Ectodermal cell (in vitro differentiated cells): ENCODE measurements at regions not wholly inside any gene's neighbourhood (a gene's known extent, or its start where the extent isn't known, plus 50 kb on each side); places are given as distances from the start of the nearest gene placed in this dataset.

ENCODE experiments used
- H3K27ac ChIP-seq: 2 replicates; pipeline ENCODE4 v1.7.0; 2013; ENCODE audit warnings: mild to moderate bottlenecking, low read depth, low read length; ENCODE audit not compliant: insufficient read depth, poor library complexity, severe bottlenecking
- H3K27me3 ChIP-seq: 2 replicates; pipeline ENCODE4 v1.7.0; 2013; ENCODE audit warnings: mild to moderate bottlenecking, low read length; ENCODE audit not compliant: insufficient read depth, control insufficient read depth, poor library complexity, severe bottlenecking
- H3K36me3 ChIP-seq: one replicate; pipeline ENCODE4 v1.7.0; 2013; ENCODE audit warnings: low read length; ENCODE audit not compliant: control insufficient read depth, insufficient read depth
- H3K4me1 ChIP-seq: one replicate; pipeline ENCODE4 v1.7.0; 2013; ENCODE audit warnings: low read length; ENCODE audit not compliant: control insufficient read depth, insufficient read depth
- H3K4me3 ChIP-seq: 2 replicates; pipeline ENCODE4 v1.7.0; 2013; ENCODE audit warnings: low read depth, low read length, control low read depth; ENCODE audit not compliant: insufficient read depth
- H3K9me3 ChIP-seq: 2 replicates; pipeline ENCODE4 v1.7.0; 2013; ENCODE audit warnings: mild to moderate bottlenecking, low read length, moderate library complexity; ENCODE audit not compliant: control insufficient read depth
- WGBS, 2 experiments: methylation state at CpG; one replicate each; pipeline ENCODE4 v1.1.7; 2013; ENCODE audit warnings: missing lambda C conversion rate in 2 of 2; 5-methylcytosine and 5-hydroxymethylcytosine counted together

GRCh38 chr7:131090188-131090587, 237.5 kb upstream of the MKLN1 start:
- Histone ChIP-seq H3K4me3 (no peak overlapping the region), H3K4me1 (no peaks in the 10 kb centered on the region), H3K27ac (no peak overlapping the region), H3K27me3 (no peaks in the 10 kb centered on the region), H3K36me3 (no peaks in the 10 kb centered on the region), H3K9me3 (no peaks in the 10 kb centered on the region)
- 90 to 100% methylated on average over 1 to 2 of the region's 2 CpGs for WGBS, 2 experiments

GRCh38 chr7:131090886-131091692, 236.6 kb upstream of the MKLN1 start:
- H3K27ac ChIP-seq = no peak overlapping the region
- H3K36me3 ChIP-seq = no peaks in the 10 kb centered on the region
- WGBS, 2 experiments = 41 to 44% methylated on average over 7 of the region's 7 CpGs
- H3K9me3 ChIP-seq = no peaks in the 10 kb centered on the region
- no peaks in the 10 kb centered on the region for H3K4me1 ChIP-seq
- no peak overlapping the region for H3K4me3 ChIP-seq
- no peaks in the 10 kb centered on the region for H3K27me3 ChIP-seq

- H3K9me3 ChIP-seq = no peaks in the 10 kb centered on the region
- WGBS, 2 experiments = 94 to 95% methylated on average over 11 of the region's 11 CpGs
- H3K27ac ChIP-seq = no peak overlapping the region
- no peaks in the 10 kb centered on the region for H3K4me1 ChIP-seq
- no peak overlapping the region for H3K4me3 ChIP-seq
- H3K36me3 ChIP-seq = no peaks in the 10 kb centered on the region
- no peaks in the 10 kb centered on the region for H3K27me3 ChIP-seq
Observed at GRCh38 chr7:131094685-131095084, 233.0 kb upstream of the MKLN1 start.

- H3K9me3 ChIP-seq = no peaks in the 10 kb centered on the region
- H3K27me3 ChIP-seq = no peaks in the 10 kb centered on the region
- no peak overlapping the region for H3K27ac ChIP-seq
- H3K4me1 ChIP-seq = no peaks in the 10 kb centered on the region
- 88 to 94% methylated on average over 7 of the region's 7 CpGs for WGBS, 2 experiments
- H3K4me3 ChIP-seq = no peak overlapping the region
- no peaks in the 10 kb centered on the region for H3K36me3 ChIP-seq
Observed at GRCh38 chr7:131095346-131095745, 232.3 kb upstream of the MKLN1 start.

GRCh38 chr7:131096267-131096927, 231.3 kb upstream of the MKLN1 start:
- H3K4me1 ChIP-seq = no peaks in the 10 kb centered on the region
- H3K36me3 ChIP-seq = no peaks in the 10 kb centered on the region

GRCh38 chr7:131097662-131098376, 229.9 kb upstream of the MKLN1 start:
- Histone ChIP-seq H3K4me3 (no peak overlapping the region), H3K9me3 (no peaks in the 10 kb centered on the region), H3K36me3 (no peaks in the 10 kb centered on the region), H3K27me3 (no peaks in the 10 kb centered on the region), H3K4me1 (no peaks in the 10 kb centered on the region), H3K27ac (no peak overlapping the region)
- WGBS, 2 experiments = 87 to 88% methylated on average over 13 of the region's 13 CpGs

More at GRCh38 chr7:131096267-131096927, 231.3 kb upstream of the MKLN1 start:
- H3K27me3 ChIP-seq = no peaks in the 10 kb centered on the region
- no peak overlapping the region for H3K27ac ChIP-seq
- H3K9me3 ChIP-seq = no peaks in the 10 kb centered on the region
- H3K4me3 ChIP-seq = no peak overlapping the region
- 93 to 94% methylated on average over 7 of the region's 7 CpGs for WGBS, 2 experiments

GRCh38 chr7:131098527-131098926, 229.1 kb upstream of the MKLN1 start:
- Histone ChIP-seq H3K9me3 (no peaks in the 10 kb centered on the region), H3K4me3 (no peak overlapping the region), H3K4me1 (no peaks in the 10 kb centered on the region), H3K27ac (no peak overlapping the region), H3K27me3 (no peaks in the 10 kb centered on the region), H3K36me3 (no peaks in the 10 kb centered on the region)
- 90 to 91% methylated on average over 3 of the region's 3 CpGs for WGBS, 2 experiments

- WGBS, 2 experiments = 93 to 96% methylated on average over 10 of the region's 10 CpGs
- H3K27ac ChIP-seq = no peak overlapping the region
- no peak overlapping the region for H3K4me3 ChIP-seq
- H3K27me3 ChIP-seq = peaks cover 11% of the 10 kb centered on the region
- no peaks in the 10 kb centered on the region for H3K36me3 ChIP-seq
- H3K9me3 ChIP-seq = no peaks in the 10 kb centered on the region
- no peaks in the 10 kb centered on the region for H3K4me1 ChIP-seq
Observed at GRCh38 chr7:131100357-131101054, 227.2 kb upstream of the MKLN1 start.

- no peaks in the 10 kb centered on the region for H3K9me3 ChIP-seq
- no peak overlapping the region for H3K4me3 ChIP-seq
- H3K27me3 ChIP-seq = peaks cover 39% of the 10 kb centered on the region
- H3K27ac ChIP-seq = no peak overlapping the region
- H3K36me3 ChIP-seq = no peaks in the 10 kb centered on the region
- peaks cover 10% of the 10 kb centered on the region for H3K4me1 ChIP-seq
- whole genome bisulfite sequencing, 2 experiments = 93 to 97% methylated on average over 4 of the region's 4 CpGs
Observed at GRCh38 chr7:131103997-131104396, 223.7 kb upstream of the MKLN1 start.
